DOHH2 (cell line): ENCODE measurements at regions not wholly inside any gene's neighbourhood (a gene's known extent, or its start where the extent isn't known, plus 50 kb on each side); places are given as distances from the start of the nearest gene placed in this dataset.

Experiments
- H3F3A ChIP-seq: fragments of 200-600 bp; sonication (generic), shearing (Covaris generic); 2 replicates; pipeline ENCODE4 v1.6.0; 2016; ENCODE audit warnings: antibody characterized with exemption, mild to moderate bottlenecking; ENCODE audit not compliant: control insufficient read depth, insufficient read depth
- H3K27ac ChIP-seq: fragments of 200-600 bp; sonication (generic); 2 replicates; pipeline ENCODE4 v1.5.1; 2014; ENCODE audit warnings: low read depth, mild to moderate bottlenecking, low read length, moderate library complexity
- H3K27me3 ChIP-seq: fragments of 200-600 bp; sonication (generic); 2 replicates; pipeline ENCODE4 v1.6.1; 2014; ENCODE audit warnings: mild to moderate bottlenecking, low read length, mixed read lengths; ENCODE audit not compliant: control insufficient read depth
- H3K36me3 ChIP-seq: fragments of 200-600 bp; sonication (generic); 2 replicates; pipeline ENCODE4 v1.6.1; 2014; ENCODE audit warnings: mild to moderate bottlenecking, low read length, moderate library complexity, mixed read lengths; ENCODE audit not compliant: control insufficient read depth
- H3K4me1 ChIP-seq: fragments of 200-600 bp; sonication (generic); 2 replicates; pipeline ENCODE4 v1.6.1; 2014; ENCODE audit warnings: mild to moderate bottlenecking, low read length, mixed read lengths; ENCODE audit not compliant: control insufficient read depth
- H3K4me2 ChIP-seq: fragments of 200-600 bp; sonication (generic); 2 replicates; pipeline ENCODE4 v1.6.0; 2014; ENCODE audit warnings: mild to moderate bottlenecking, low read length, moderate library complexity
- H3K4me3 ChIP-seq: fragments of 200-600 bp; sonication (generic); 2 replicates; pipeline ENCODE4 v1.5.1; 2014; ENCODE audit warnings: mild to moderate bottlenecking, low read length, mixed read lengths
- H3K79me2 ChIP-seq: fragments of 200-600 bp; sonication (generic); 2 replicates; pipeline ENCODE4 v1.6.1; 2014; ENCODE audit warnings: mild to moderate bottlenecking, low read length, mixed read lengths; ENCODE audit not compliant: control insufficient read depth
- H3K9me2 ChIP-seq: fragments of 200-600 bp; sonication (generic); replicated peaks from 2 replicates; pipeline ENCODE4 v1.6.1; 2014; ENCODE audit warnings: mild to moderate bottlenecking, low read length, mixed read lengths; ENCODE audit not compliant: control insufficient read depth
- H3K9me3 ChIP-seq: fragments of 200-600 bp; sonication (generic); 2 replicates; pipeline ENCODE4 v1.6.1; 2014; ENCODE audit warnings: antibody characterized with exemption, low read length, mixed read lengths; ENCODE audit not compliant: control insufficient read depth, insufficient read depth
- H4K20me1 ChIP-seq: fragments of 200-600 bp; sonication (generic); 2 replicates; pipeline ENCODE4 v1.6.0; 2014; ENCODE audit warnings: low read depth, mild to moderate bottlenecking, antibody characterized with exemption, low read length, moderate library complexity; ENCODE audit not compliant: control insufficient read depth, insufficient read depth
- CTCF ChIP-seq: fragments of 200-600 bp; sonication (generic); IDR thresholded peaks from one replicate; pipeline ENCODE4 v1.5.1; 2014; ENCODE audit warnings: antibody characterized with exemption, mild to moderate bottlenecking, low read depth, low read length; ENCODE audit not compliant: poor library complexity, severe bottlenecking
- EZH2phosphoT487 ChIP-seq: fragments of 200-600 bp; sonication (generic); IDR thresholded peaks from 2 replicates; pipeline ENCODE4 v1.6.1; 2017; ENCODE audit warnings: borderline replicate concordance, mild to moderate bottlenecking, antibody characterized with exemption, low read length, moderate library complexity, mixed read lengths

GRCh38 chr3:6147883-6148282, 713.0 kb upstream of the GRM7 start:
- Histone ChIP-seq H3K9me2 (no peaks in the 10 kb centered on the region; the same call in 1 of the 2 replicates), H3K4me2 (no peak overlapping the region), H3K9me3 (no peaks in the 10 kb centered on the region), H3F3A (no peaks in the 10 kb centered on the region), H4K20me1 (no peaks in the 10 kb centered on the region), H3K79me2 (no peaks in the 10 kb centered on the region), H3K4me1 (no peaks in the 10 kb centered on the region), H3K36me3 (no peaks in the 10 kb centered on the region), H3K4me3 (no peak overlapping the region), H3K27ac (peak overlapping the region; percentile 11; the same call in 1 of the 2 replicates), H3K27me3 (no peaks in the 10 kb centered on the region)
- TF ChIP-seq EZH2phosphoT487, result no peak
- no peak for TF ChIP-seq CTCF

GRCh38 chr3:6155650-6156338, 705.1 kb upstream of the GRM7 start:
- no peaks in the 10 kb centered on the region for H4K20me1 ChIP-seq
- no peaks in the 10 kb centered on the region for H3K4me1 ChIP-seq
- H3K36me3 ChIP-seq, result no peaks in the 10 kb centered on the region
- H3F3A ChIP-seq, result no peaks in the 10 kb centered on the region
- H3K79me2 ChIP-seq, result no peaks in the 10 kb centered on the region
- no peak overlapping the region for H3K27ac ChIP-seq
- no peak overlapping the region for H3K4me2 ChIP-seq
- no peak overlapping the region for H3K4me3 ChIP-seq
- TF ChIP-seq EZH2phosphoT487 (no peak), CTCF (no peak)
- no peaks in the 10 kb centered on the region; the same call in 1 of the 2 replicates for H3K9me2 ChIP-seq
- no peaks in the 10 kb centered on the region for H3K9me3 ChIP-seq
- H3K27me3 ChIP-seq, result no peaks in the 10 kb centered on the region

GRCh38 chr3:6165951-6166350, 695.0 kb upstream of the GRM7 start:
- no peak for TF ChIP-seq CTCF
- no peak for TF ChIP-seq EZH2phosphoT487
- no peaks in the 10 kb centered on the region for H3F3A ChIP-seq
- H3K27ac ChIP-seq, result no peak overlapping the region
- H3K4me2 ChIP-seq, result no peak overlapping the region
- no peaks in the 10 kb centered on the region for H3K27me3 ChIP-seq
- no peaks in the 10 kb centered on the region for H3K79me2 ChIP-seq
- no peaks in the 10 kb centered on the region for H3K36me3 ChIP-seq
- H4K20me1 ChIP-seq, result no peaks in the 10 kb centered on the region
- no peaks in the 10 kb centered on the region for H3K9me3 ChIP-seq
- no peak overlapping the region for H3K4me3 ChIP-seq
- H3K4me1 ChIP-seq, result peaks cover 6% of the 10 kb centered on the region; the same call in 1 of the 2 replicates
- no peaks in the 10 kb centered on the region for H3K9me2 ChIP-seq
